ENCODE measurements at regions not wholly inside any gene's neighbourhood (a gene's known extent, or its start where the extent isn't known, plus 50 kb on each side); places are given as distances from the start of the nearest gene placed in this dataset.
"Not testable (repeated sequence)": the region's sequence is repeated elsewhere in the genome, so short reads cannot be mapped to it uniquely, and the experiment has no call there.

- peak in 1 of 2 donors; percentile 12 for DNase-seq (ENCODE audit: low read depth in 2 of 2)
These were observed 284.7 kb downstream of the DUSP6 start for GRCh38 chr12:89067421-89068187.

DNA sequence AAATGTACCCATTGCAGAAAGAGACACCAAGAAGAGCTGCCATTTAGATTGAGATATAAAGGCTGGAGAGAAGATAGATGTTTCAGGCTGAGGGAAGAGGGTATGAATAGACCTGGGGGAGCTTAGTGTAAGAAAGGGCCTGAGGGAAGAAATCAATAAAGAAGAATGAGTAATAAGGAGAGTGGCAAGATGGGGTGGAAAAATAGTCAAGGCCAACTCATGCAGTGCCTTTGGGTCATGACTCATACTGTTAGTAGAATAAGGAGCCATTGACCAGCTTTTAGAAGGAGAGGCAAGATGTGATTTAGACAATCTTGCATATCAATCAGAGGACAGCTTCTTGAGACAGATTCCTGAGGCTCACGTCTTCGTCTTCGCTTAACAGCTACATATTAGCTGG is 287.5 kb downstream of the DUSP6 start:
- DNase-seq (ENCODE audit: low read depth in 2 of 2): peak in 1 of 2 donors; percentile 26

- DNase-seq (ENCODE audit: low read depth in 2 of 2): no peak
These were observed 288.1 kb downstream of the DUSP6 start for GRCh38 chr12:89064151-89064550.

GRCh38 chr12:89062996-89063395 is 289.3 kb downstream of the DUSP6 start:
- DNase-seq (ENCODE audit: low read depth in 2 of 2): no peak

DNA sequence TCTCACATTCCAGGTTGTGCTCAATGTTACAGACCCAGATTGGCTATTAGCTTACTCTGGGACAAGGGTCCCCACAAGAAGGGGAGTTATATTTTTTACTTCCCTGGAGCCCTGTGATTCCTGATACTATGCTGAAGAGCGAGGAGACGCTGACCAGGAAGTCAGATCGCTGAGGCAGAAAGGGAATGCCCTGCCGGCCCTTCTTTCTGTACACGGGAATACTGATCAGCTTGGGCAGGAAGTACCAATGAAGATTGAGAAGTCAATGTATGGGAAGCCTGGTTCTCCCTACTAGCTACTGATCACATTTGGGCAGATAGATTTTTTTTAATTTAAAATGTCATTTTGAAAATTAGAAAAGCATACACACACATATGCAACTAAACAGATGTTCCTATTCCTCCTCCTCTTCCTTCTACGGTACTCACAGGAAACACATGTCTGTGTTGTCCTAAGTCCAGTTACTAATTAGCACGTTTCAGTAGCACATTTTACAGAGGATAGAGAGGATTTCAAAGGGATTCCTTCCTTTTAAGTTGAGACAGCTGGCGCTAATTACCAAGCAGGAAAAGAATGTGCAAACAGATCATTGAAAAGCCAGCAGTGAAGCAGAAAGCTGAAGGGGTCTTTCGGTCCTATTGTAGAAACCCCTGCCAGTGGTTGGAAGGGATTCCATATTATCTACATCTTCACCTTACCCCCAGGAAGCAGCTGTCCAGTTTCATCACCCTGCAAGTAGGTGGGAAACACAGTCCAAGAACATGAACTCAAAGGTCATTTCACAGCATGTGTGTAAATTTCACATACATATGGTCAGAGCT is 292.4 kb downstream of the DUSP6 start:
- DNase-seq (ENCODE audit: low read depth in 2 of 2): peak in 1 of 2 donors; percentile 37

GRCh38 chr12:89059056-89059455 is 293.2 kb downstream of the DUSP6 start:
- no peak for DNase-seq (ENCODE audit: low read depth in 2 of 2)

GRCh38 chr12:89058402-89058801 is 293.9 kb downstream of the DUSP6 start:
- no peak for DNase-seq (ENCODE audit: low read depth in 2 of 2)

- DNase-seq (ENCODE audit: low read depth in 2 of 2): not testable (repeated sequence)
These were observed 298.5 kb downstream of the DUSP6 start for GRCh38 chr12:89053817-89054216.

- peak; percentile 83 to 90 for DNase-seq (ENCODE audit: low read depth in 2 of 2)
These were observed 301.1 kb downstream of the DUSP6 start for GRCh38 chr12:89051065-89051677.

- DNase-seq (ENCODE audit: low read depth in 2 of 2): no peak
These were observed 304.4 kb downstream of the DUSP6 start for GRCh38 chr12:89047856-89048418.

DNA sequence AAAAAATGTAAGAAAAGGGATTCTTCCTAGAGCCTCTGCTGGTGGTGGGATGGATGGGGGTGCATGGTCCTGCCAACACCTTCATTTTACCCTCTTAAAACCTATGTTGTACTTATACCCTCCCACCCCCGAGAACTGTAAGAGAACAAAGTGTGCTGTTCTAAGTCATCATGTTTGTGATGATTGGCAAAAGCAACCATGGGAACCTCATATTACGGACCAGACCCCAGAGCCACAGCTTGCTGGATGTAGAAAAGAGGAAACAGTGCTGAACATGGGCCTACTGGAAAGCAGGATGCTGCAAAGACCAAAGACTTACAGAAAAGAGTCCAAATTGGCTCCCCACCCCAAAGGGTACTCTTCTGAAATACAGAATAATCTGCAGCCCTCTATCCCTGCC is 311.2 kb downstream of the DUSP6 start:
- DNase-seq (ENCODE audit: low read depth in 2 of 2): no peak

DNA sequence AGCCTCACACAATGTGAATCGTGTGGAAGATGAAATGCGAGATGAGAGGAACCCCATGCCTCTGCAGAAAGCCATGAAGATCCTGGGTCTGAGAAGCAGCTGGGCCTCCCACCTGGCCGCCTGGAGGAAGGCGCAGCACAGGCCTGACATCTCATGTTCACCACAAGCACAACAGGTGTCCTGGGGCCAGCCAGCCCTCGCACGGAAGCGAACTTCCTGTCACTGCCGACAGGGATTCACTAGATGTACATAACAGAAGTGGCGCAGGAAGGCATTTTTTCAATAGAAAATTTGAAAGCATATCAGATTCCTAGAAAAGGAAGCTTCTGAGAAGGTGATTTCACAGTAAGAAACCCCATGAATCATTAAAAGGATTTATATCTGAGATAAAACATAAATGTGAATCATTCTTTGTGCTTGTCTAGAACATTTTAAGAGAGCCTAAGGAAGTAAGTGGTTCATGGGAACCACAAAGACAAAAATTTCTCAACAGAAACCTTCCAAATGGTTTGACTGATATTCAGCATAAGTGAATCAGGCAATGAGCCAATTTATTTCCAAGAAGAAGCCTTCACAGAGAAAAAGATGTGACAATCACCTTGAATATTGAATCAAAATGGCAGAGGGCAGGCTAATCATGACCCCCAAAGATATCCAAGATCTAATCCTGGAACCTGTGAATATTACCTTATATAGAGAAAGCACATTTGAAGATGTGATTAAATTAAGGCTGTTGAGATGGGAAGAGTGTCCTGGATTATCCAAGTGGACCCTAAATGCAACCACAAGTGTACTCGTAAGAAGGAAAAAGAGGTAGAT is 311.9 kb downstream of the DUSP6 start:
- DNase-seq (ENCODE audit: low read depth in 2 of 2): peak in 1 of 2 donors; percentile 54

- DNase-seq (ENCODE audit: low read depth in 2 of 2): no peak
These were observed 313.3 kb downstream of the DUSP6 start for GRCh38 chr12:89038831-89039512.

DNA sequence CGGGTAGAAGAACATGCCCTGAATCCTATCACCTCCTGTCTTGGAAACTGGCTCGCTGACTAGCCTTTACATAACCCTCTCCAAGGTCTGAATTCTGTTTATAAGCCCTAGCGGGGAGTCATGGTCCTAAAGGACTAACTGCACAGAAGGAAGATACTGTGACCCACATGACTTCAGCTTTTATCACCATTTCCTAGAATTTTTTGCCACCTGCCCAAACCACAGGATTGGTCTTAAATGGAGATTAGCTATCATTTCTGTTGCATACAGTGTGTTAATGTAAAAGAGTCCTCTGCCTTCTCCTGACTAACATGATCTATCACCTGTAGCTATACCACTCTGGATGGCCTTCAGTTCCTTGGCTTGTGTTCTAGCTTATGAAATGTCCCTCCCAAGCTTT is 319.2 kb downstream of the DUSP6 start:
- no peak for DNase-seq (ENCODE audit: low read depth in 2 of 2)

- DNase-seq (ENCODE audit: low read depth in 2 of 2): no peak
These were observed 322.3 kb downstream of the DUSP6 start for GRCh38 chr12:89029961-89030360.

- no peak for DNase-seq (ENCODE audit: low read depth in 2 of 2)
These were observed 327.7 kb downstream of the DUSP6 start for GRCh38 chr12:89024580-89024979.

DNA sequence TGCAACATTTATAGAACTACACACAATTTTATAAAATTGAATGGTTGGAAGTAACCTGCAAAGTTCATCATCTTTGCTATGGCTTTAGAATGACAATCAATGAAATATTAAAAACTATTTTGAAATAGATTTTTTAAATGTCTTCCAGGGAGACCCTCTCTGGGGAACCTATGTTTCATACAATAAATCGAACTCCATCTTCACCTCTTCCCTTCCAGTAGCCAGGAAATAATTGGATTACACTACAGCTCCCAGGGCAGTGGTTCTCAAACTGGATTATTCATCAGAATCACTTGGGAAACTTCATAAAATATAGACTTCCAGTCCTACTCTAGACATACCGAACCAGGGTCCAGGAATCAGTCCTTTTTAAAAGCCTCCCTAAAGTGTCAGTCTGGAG is 328.4 kb downstream of the DUSP6 start:
- DNase-seq (ENCODE audit: low read depth in 2 of 2): no peak

- no peak for DNase-seq (ENCODE audit: low read depth in 2 of 2)
These were observed 331.6 kb downstream of the DUSP6 start for GRCh38 chr12:89020689-89021088.

DNA sequence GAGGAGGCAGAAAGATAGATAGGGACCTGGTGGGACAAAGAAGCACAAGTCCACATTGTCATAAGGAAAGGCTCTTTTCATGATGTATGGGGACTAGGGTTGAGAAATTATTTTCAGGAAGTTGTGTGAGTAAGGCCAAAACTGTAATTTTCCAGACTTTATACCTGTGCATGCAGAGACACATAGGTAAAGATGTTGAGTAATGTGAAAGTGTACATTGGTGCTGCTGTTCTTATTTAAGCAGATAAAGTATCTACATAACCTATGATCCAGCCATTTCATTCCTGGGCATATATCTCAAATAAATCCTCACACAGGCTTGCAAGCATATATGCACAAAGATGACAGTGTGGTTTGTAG is 332.2 kb downstream of the DUSP6 start:
- DNase-seq (ENCODE audit: low read depth in 2 of 2): no peak

DNA sequence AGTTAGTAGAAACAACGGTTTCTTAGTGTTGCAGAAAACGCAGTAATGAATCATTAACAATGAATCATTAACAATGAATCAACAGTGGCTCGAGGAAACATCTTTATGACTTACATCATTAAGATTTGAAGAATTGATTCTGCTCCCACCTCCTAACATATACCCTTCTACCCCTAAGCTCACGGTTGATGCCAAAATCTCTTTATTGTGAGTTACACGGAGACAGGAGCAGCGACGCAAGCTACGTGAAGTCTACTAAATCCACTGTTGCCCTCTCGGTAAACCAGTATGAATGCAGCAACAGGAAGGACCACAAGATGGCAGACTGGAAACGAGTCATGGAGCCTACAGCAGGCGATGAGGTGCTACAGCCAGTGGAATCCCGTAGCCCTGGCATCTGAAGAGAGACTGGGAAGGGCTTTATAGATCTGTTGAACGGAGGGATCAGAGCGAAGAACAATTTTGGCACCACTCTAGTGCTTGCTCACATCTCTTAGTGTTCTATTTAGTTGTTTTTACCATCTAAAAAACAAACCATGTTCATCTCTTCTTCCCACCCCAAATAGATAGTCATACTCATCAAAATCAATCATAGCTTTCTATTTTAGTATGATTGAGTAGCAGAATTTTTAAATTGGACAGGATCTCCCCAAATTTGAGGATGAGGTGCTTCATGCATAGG is 332.7 kb downstream of the DUSP6 start:
- peak; percentile 91 to 93 for DNase-seq (ENCODE audit: low read depth in 2 of 2)
